Heart right ventricle (tissue), 16 donors: ENCODE measurements at regions not wholly inside any gene's neighbourhood (a gene's known extent, or its start where the extent isn't known, plus 50 kb on each side); places are given as distances from the start of the nearest gene placed in this dataset.
A peak's percentile ranks its signal among the peaks of the same experiment; 100 is the strongest.
"Not testable (repeated sequence)": the region's sequence is repeated elsewhere in the genome, so short reads cannot be mapped to it uniquely, and the experiment has no call there.

ENCODE experiments used
- ATAC-seq, 8 donors: fragments of 200-7000 bp; cut with Tn5 transposase; one replicate each; pipeline ENCODE4 v1.9.1; 2020; ENCODE audit warnings: mild to moderate bottlenecking in 8 of 8, moderate library complexity in 8 of 8, moderate number of reproducible peaks in 1 of 8
- DNase-seq, 2 donors: peaks; one replicate each; pipeline ENCODE4 v3.0.0-alpha.2; 2020
- H3K27ac ChIP-seq, 10 donors: fragments of 200-600 bp; sonication (generic) in 2 of 10; one replicate each; pipeline versions ENCODE4 v1.5.0 to v1.8.0; 2020 to 2022; ENCODE audit warnings: mild to moderate bottlenecking in 3 of 10
- H3K27me3 ChIP-seq, 7 donors: fragments of 200-600 bp; one replicate each; pipeline ENCODE4 v1.8.0; 2021 to 2022; ENCODE audit warnings: mild to moderate bottlenecking in 2 of 7
- H3K36me3 ChIP-seq, 9 donors: fragments of 200-600 bp; sonication (generic) in 1 of 9; one replicate each; pipeline versions ENCODE4 v1.5.0 to v1.8.0; 2020 to 2022; ENCODE audit warnings: mild to moderate bottlenecking in 2 of 9
- H3K4me1 ChIP-seq, 9 donors: fragments of 200-600 bp; sonication (generic) in 1 of 9; one replicate each; pipeline versions ENCODE4 v1.5.0 to v1.8.0; 2020 to 2022; ENCODE audit warnings: mild to moderate bottlenecking in 4 of 9
- H3K4me3 ChIP-seq, 10 donors: fragments of 200-600 bp; sonication (generic) in 2 of 10; one replicate each; pipeline versions ENCODE4 v1.5.0 to v1.8.0; 2020 to 2022; ENCODE audit warnings: mild to moderate bottlenecking in 7 of 10, moderate library complexity in 2 of 10
- H3K9me3 ChIP-seq, 11 donors: fragments of 200-600 bp in 10 of 11; sonication (generic) in 2 of 11; one replicate each; pipeline versions ENCODE4 v1.5.0 to v1.8.0; 2013 to 2022; ENCODE audit warnings: mild to moderate bottlenecking in 2 of 11, control low read depth in 1 of 11, moderate library complexity in 1 of 11
- WGBS, 2 donors: extraction: QIAGEN DNeasy Blood & Tissue Kit; methylation state at CpG; one replicate each; pipeline ENCODE4 v1.1.7; 2013; ENCODE audit warnings: inconsistent platforms in 1 of 2; 5-methylcytosine and 5-hydroxymethylcytosine counted together
- intact Hi-C, 10 donors: fragments of 100-400 bp; cut with DNase I; formaldehyde crosslinking; loops; one replicate each; pipeline versions ENCODE4 v1.11.1 to v1.14.2; 2022
- TF ChIP-seq, protein P1 (sequence below), 9 donors: fragments of 200-600 bp; sonication (generic) in 2 of 9; IDR thresholded peaks; one replicate each; pipeline versions ENCODE4 v1.5.0 to v1.8.0; 2021 to 2022; ENCODE audit warnings: antibody characterized with exemption in 9 of 9, mild to moderate bottlenecking in 5 of 9, moderate library complexity in 1 of 9
- donor health status: Arrhythmogenic right ventricular cardiomyopathy.
- donor health status: ischemic (EF 13 %, LVEDD 7.1; RV severe dilation, severe dysfunction).
- donor health status: healthy with polysubstance abuse.
- donor health status: DM: no; HTN: yes; CAD: no.
- donor health status: DM: no; HTN: no; CAD: no.
- donor health status: ischemic (EF 25% LVEDD 6.9; RV normal size, moderate dysfunction).
- donor health status: ischemic (EF 25% LVEDD 5.7; RV mildly dilated, moderate dysfunction).
- donor health status: healthy.
- donor health status: DM: yes; HTN: yes; CAD: no.
- donor health status: Ischemic cardiomyopathy.
- donor health status: ischemic (EF 35%, LVEDD 5.7; RV mildly dilated, moderate dysfunction).
- donor health status: nonischemic (EF 11% LVEDD 7.7; RV severe dilation, severe dysfunction).
- donor health status: DM: yes; HTN: yes; CAD: no.
- donor health status: PGD.
- donor health status: ischemic (EF 29% LVEDD 5.4; RV normal size, mild dysfunction).
- donor health status: nonischemic (EF 23%, LVEDD 6.1; RV moderate dilation, normal function).

DNA sequence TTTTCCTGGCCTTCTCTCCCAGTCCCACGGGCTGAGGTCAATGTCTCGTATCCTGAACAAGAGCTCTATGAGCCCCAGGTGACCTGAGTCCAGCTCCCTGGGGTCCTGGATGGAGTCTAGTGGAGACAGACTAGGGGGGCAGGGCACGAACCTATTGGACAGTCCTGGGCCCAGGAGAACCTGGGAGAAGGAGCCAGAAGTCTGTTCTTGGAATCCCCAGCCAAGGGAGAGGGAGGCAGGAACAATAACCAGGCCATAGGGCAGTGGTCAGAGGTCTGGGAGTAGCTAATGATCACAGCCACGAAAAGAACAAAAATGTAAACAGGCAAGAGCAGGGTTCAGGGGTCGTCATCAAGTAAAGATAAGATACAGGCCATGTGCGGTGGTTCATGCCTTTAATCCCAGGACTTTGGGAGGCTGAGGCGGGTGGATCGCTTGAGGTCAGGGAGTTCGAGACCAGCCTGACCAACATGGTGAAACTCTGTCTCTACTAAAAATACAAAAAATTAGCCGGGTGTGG lies 60.8 kb downstream of the COPRS start:
- intact Hi-C loops: no loop called here
- Histone ChIP-seq H3K4me1 (peaks cover 0 to 6% (median 0%) of the 10 kb centered on the region in 9 donors), H3K36me3 (no peaks in the 10 kb centered on the region), H3K27ac (no peak overlapping the region), H3K9me3 (no peaks in the 10 kb centered on the region), H3K27me3 (no peaks in the 10 kb centered on the region), H3K4me3 (no peak overlapping the region)
- ATAC-seq (peak in 1 of 8 donors; percentile 4), DNase-seq (no peak)
- 74 to 80% methylated on average over 10 of the region's 10 CpGs for WGBS, 2 donors
- TF ChIP-seq, protein P1, sequence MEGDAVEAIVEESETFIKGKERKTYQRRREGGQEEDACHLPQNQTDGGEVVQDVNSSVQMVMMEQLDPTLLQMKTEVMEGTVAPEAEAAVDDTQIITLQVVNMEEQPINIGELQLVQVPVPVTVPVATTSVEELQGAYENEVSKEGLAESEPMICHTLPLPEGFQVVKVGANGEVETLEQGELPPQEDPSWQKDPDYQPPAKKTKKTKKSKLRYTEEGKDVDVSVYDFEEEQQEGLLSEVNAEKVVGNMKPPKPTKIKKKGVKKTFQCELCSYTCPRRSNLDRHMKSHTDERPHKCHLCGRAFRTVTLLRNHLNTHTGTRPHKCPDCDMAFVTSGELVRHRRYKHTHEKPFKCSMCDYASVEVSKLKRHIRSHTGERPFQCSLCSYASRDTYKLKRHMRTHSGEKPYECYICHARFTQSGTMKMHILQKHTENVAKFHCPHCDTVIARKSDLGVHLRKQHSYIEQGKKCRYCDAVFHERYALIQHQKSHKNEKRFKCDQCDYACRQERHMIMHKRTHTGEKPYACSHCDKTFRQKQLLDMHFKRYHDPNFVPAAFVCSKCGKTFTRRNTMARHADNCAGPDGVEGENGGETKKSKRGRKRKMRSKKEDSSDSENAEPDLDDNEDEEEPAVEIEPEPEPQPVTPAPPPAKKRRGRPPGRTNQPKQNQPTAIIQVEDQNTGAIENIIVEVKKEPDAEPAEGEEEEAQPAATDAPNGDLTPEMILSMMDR (IDR thresholded peaks at IDR 0.05): no peak

GRCh38 chr17:31795941-31796340 lies 63.1 kb downstream of the COPRS start:
- H3K36me3 ChIP-seq, H3K9me3 ChIP-seq, H3K27me3 ChIP-seq, DNase-seq, H3K4me1 ChIP-seq, H3K27ac ChIP-seq, ATAC-seq, intact Hi-C loops, H3K4me3 ChIP-seq: not testable (repeated sequence)
- 97% methylated on average over 7 of the region's 7 CpGs for WGBS, 2 donors

DNA sequence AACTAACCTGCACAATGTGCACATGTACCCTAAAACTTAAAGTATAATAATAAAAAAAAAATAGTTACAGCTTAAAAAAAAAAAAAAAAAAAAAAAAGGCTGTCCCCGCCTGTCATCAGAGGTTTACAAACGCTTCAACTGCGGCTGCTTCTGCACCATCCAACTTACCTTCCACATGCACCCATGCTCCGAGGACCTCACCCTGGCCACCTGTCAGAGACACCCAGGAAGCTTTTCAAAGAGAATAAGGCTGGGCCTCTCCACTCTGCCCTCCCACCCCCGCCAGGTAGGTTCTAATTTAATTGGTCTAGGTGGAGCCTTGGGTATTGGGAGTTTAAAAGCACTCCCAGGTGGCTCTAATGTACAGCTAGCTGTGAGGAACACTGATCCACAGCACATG lies 64.9 kb downstream of the COPRS start:
- ATAC-seq (no peak), DNase-seq (no peak)
- no peaks in the 10 kb centered on the region for H3K9me3 ChIP-seq
- 92% methylated on average over 4 to 5 of the region's 5 CpGs for WGBS, 2 donors
- no peaks in the 10 kb centered on the region for H3K4me1 ChIP-seq
- TF ChIP-seq, protein P1 (IDR thresholded peaks at IDR 0.05): no peak
- no peak overlapping the region for H3K4me3 ChIP-seq
- H3K27me3 ChIP-seq: no peaks in the 10 kb centered on the region
- H3K27ac ChIP-seq: no peak overlapping the region
- H3K36me3 ChIP-seq: no peaks in the 10 kb centered on the region
- intact Hi-C loops: no loop called here

- DNase-seq, H3K27me3 ChIP-seq, H3K4me1 ChIP-seq, H3K9me3 ChIP-seq, H3K36me3 ChIP-seq, intact Hi-C loops, H3K4me3 ChIP-seq, ATAC-seq, H3K27ac ChIP-seq: not testable (repeated sequence)
- 91 to 96% methylated on average over 7 of the region's 7 CpGs for WGBS, 2 donors
Observed at GRCh38 chr17:31793634-31794033, 65.4 kb downstream of the COPRS start.

- ATAC-seq (no peak), DNase-seq (no peak)
- intact Hi-C loops: no loop called here
- Histone ChIP-seq H3K9me3 (no peaks in the 10 kb centered on the region), H3K4me1 (peaks cover 0 to 14% (median 6%) of the 10 kb centered on the region in 9 donors), H3K27ac (no peak overlapping the region), H3K4me3 (no peak overlapping the region), H3K36me3 (no peaks in the 10 kb centered on the region), H3K27me3 (no peaks in the 10 kb centered on the region)
- TF ChIP-seq, protein P1 (IDR thresholded peaks at IDR 0.05): no peak
- 73 to 75% methylated on average over 6 of the region's 6 CpGs for WGBS, 2 donors
Observed at GRCh38 chr17:31792007-31792585, 66.9 kb downstream of the COPRS start.
